ENCODE measurements at regions not wholly inside any gene's neighbourhood (a gene's known extent, or its start where the extent isn't known, plus 50 kb on each side); places are given as distances from the start of the nearest gene placed in this dataset.

- TF ChIP-seq CTCF (IDR thresholded peaks at IDR 0.05; ENCODE audit: low read length) (no peak), EZH2phosphoT487 (IDR thresholded peaks at IDR 0.05; ENCODE audit: low read length) (no peak)
Observed at GRCh38 chr15:39159833-39160232, 421.0 kb upstream of the THBS1 start.

Measured in MM.1S (cell line).